GM12878 (cell line): ENCODE measurements at regions not wholly inside any gene's neighbourhood (a gene's known extent, or its start where the extent isn't known, plus 50 kb on each side); places are given as distances from the start of the nearest gene placed in this dataset.

Experiments
- ATAC-seq: fragments of 200-7000 bp; cut with Tn5 transposase; 3 replicates; pipeline ENCODE4 v1.9.1; 2020; ENCODE audit warnings: mild to moderate bottlenecking, moderate library complexity
- BruUV-seq: library from RNA; stranded (reverse); fragments of 400-500 nt; replicated peaks from 2 replicates; lab custom pipeline; 2021; lab: Mats Ljungman, UMichigan
- CTCF ChIA-PET: fragments of 300-600 bp; sonication (Branson Sonifier 250); formaldehyde crosslinking; extraction: SDS; loops from one replicate; lab custom pipeline; 2021; ENCODE audit warnings: inconsistent platforms; lab: Yijun Ruan, JAX
- POLR2A ChIA-PET: fragments of 350-600 bp; formaldehyde crosslinking; extraction: SDS; loops from one replicate; lab custom pipeline; 2021; ENCODE audit warnings: inconsistent platforms; lab: Charles Lee
- RAD21 ChIA-PET: fragments of 300-600 bp; sonication (Branson Sonifier 250); formaldehyde crosslinking; loops from one replicate; lab custom pipeline; 2023; ENCODE audit warnings: antibody characterized with exemption; ENCODE audit not compliant: unreplicated experiment; lab: Charles Lee
- SMC1A ChIA-PET: fragments of 300-600 bp; sonication (Branson Sonifier 250); formaldehyde crosslinking; loops from one replicate; lab custom pipeline; 2023; ENCODE audit not compliant: unreplicated experiment, uncharacterized antibody; lab: Charles Lee
- DNase-seq: peaks from one replicate; pipeline ENCODE4 v3.0.0-alpha.2; 2011; ENCODE audit warnings: low read depth, low spot score
- FAIRE-seq: peaks from 3 replicates; lab custom pipeline; 2011; peaks lifted over from hg19 to GRCh38; lab: Jason Lieb, UNC
- H2AFZ ChIP-seq: 2 replicates; pipeline ENCODE4 v1.6.0; 2011; ENCODE audit warnings: low read depth, low read length, control low read depth; ENCODE audit not compliant: control insufficient read depth
- H3K27ac ChIP-seq: 2 replicates; pipeline ENCODE4 v1.5.1; 2011; ENCODE audit warnings: control low read depth; ENCODE audit not compliant: control insufficient read depth, insufficient read depth
- H3K27me3 ChIP-seq, 2 experiments: replicated peaks in 1 of 2; 2 replicates each; pipeline versions ENCODE4 v1.6.0 to v1.6.1; 2011; ENCODE audit warnings: low read length in 1 of 2; ENCODE audit not compliant: control insufficient read depth in 2 of 2, insufficient read depth in 2 of 2
- H3K36me3 ChIP-seq, 2 experiments: 2 replicates each; pipeline ENCODE4 v1.5.1; 2011; ENCODE audit warnings: low read length in 1 of 2; ENCODE audit not compliant: control insufficient read depth in 2 of 2, insufficient read depth in 2 of 2
- H3K4me1 ChIP-seq: 2 replicates; pipeline ENCODE4 v1.6.1; 2011; ENCODE audit warnings: mild to moderate bottlenecking, low read length, moderate library complexity, mixed read lengths; ENCODE audit not compliant: control insufficient read depth, insufficient read depth
- H3K4me2 ChIP-seq: 2 replicates; pipeline ENCODE4 v1.6.0; 2011; ENCODE audit warnings: control low read depth; ENCODE audit not compliant: control insufficient read depth, insufficient read depth
- H3K4me3 ChIP-seq: fragments of 200-600 bp; sonication (generic); 2 replicates; pipeline ENCODE4 v1.5.1; 2016
- H3K79me2 ChIP-seq: 2 replicates; pipeline ENCODE4 v1.6.0; 2011; ENCODE audit warnings: low read length; ENCODE audit not compliant: control insufficient read depth, insufficient read depth
- H3K9ac ChIP-seq: 2 replicates; pipeline ENCODE4 v1.8.0; 2011; ENCODE audit warnings: low read length, control low read depth, mixed read lengths; ENCODE audit not compliant: control insufficient read depth, insufficient read depth
- H3K9me3 ChIP-seq: replicated peaks from 3 replicates; pipeline ENCODE4 v1.5.1; 2011; ENCODE audit warnings: mild to moderate bottlenecking, low read length; ENCODE audit not compliant: control insufficient read depth, insufficient read depth
- H4K20me1 ChIP-seq: 2 replicates; pipeline ENCODE4 v1.6.0; 2011; ENCODE audit not compliant: control insufficient read depth, insufficient read depth
- ATF7 ChIP-seq: fragments of 450-650 bp; IDR thresholded peaks from 2 replicates; pipeline ENCODE4 v1.6.1; 2016; ENCODE audit warnings: low read depth, mild to moderate bottlenecking
- GATAD2B ChIP-seq: fragments of 450-650 bp; conservative IDR thresholded peaks from 2 replicates; pipeline ENCODE4 v1.6.1; 2017; ENCODE audit warnings: low read depth, mild to moderate bottlenecking, moderate library complexity
- WGBS: methylation state at CpG from one replicate; pipeline ENCODE4 v1.1.6; 2016; ENCODE audit warnings: low lambda C conversion rate; ENCODE audit not compliant: insufficient replicate concordance, insufficient coverage; ENCODE audit errors: missing lambda C conversion rate; 5-methylcytosine and 5-hydroxymethylcytosine counted together
- in situ Hi-C: fragments of 300-500 bp; cut with MboI; formaldehyde crosslinking; loops from 9 replicates; pipeline ENCODE4 v1.14.3; 2018; ENCODE audit warnings: mixed read lengths
- intact Hi-C: fragments of 100-400 bp; cut with micrococcal nuclease; formaldehyde crosslinking; loops from one replicate; pipeline ENCODE4 v1.14.2; 2022; ENCODE audit not compliant: unreplicated experiment
- TF ChIP-seq, protein P1 (sequence below): IDR thresholded peaks from 2 replicates; pipeline ENCODE4 v1.6.1; 2012; ENCODE audit warnings: low read depth, low read length, improper control_type of control experiment
- TF ChIP-seq, protein P2 (sequence below): fragments of 450-650 bp; conservative IDR thresholded peaks from 2 replicates; pipeline ENCODE4 v1.6.1; 2017; ENCODE audit warnings: mild to moderate bottlenecking, moderate library complexity

DNA sequence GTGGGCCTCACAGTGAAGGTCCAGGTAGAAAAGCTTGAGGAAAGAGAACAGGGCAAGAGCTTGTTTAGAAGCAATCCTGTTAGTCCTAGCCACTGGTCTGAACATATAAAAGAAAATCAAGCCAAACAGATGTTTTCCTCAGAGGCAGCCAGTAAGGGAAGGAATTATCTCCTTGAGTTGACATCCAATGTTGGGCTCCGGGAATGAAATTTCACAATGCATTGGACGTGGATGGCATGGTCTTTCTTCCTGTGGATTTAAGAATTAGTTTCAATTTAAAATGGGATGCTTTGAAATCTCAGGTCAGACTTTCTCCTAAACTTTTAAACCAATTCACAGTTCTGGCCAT lies 92.1 kb downstream of the ACKR3 start:
- DNase-seq (no peak), ATAC-seq (no peak; the same call in 2 of the 3 replicates), FAIRE-seq (no peak)
- Histone ChIP-seq H3K79me2 (no peaks in the 10 kb centered on the region), H2AFZ (no peak overlapping the region), H3K4me3 (no peak overlapping the region)
- intact Hi-C loops (no loop called here), in situ Hi-C loops (no loop called here)
- POLR2A ChIA-PET = no interaction called here
- TF ChIP-seq GATAD2B (no peak), ATF7 (no peak)
- TF ChIP-seq, protein P1, sequence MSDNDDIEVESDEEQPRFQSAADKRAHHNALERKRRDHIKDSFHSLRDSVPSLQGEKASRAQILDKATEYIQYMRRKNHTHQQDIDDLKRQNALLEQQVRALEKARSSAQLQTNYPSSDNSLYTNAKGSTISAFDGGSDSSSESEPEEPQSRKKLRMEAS = no peak
- TF ChIP-seq, protein P2, sequence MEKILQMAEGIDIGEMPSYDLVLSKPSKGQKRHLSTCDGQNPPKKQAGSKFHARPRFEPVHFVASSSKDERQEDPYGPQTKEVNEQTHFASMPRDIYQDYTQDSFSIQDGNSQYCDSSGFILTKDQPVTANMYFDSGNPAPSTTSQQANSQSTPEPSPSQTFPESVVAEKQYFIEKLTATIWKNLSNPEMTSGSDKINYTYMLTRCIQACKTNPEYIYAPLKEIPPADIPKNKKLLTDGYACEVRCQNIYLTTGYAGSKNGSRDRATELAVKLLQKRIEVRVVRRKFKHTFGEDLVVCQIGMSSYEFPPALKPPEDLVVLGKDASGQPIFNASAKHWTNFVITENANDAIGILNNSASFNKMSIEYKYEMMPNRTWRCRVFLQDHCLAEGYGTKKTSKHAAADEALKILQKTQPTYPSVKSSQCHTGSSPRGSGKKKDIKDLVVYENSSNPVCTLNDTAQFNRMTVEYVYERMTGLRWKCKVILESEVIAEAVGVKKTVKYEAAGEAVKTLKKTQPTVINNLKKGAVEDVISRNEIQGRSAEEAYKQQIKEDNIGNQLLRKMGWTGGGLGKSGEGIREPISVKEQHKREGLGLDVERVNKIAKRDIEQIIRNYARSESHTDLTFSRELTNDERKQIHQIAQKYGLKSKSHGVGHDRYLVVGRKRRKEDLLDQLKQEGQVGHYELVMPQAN = no peak
- TF ChIP-seq, all 136 proteins: peak for 0
- SMC1A ChIA-PET = interaction anchor here (1.4 to 1.7 kb wide), 2 partner anchors 75 to 92 kb away, joined by 3 to 5 read pairs; partner anchors contain the start of gene ACKR3
- BruUV-seq = no TSS peak
- RAD21 ChIA-PET = no interaction called here
- Histone ChIP-seq H3K9me3 (no peaks in the 10 kb centered on the region; the same call in 2 of the 3 replicates), H3K4me1 (no peaks in the 10 kb centered on the region), H3K4me2 (no peak overlapping the region), H3K27ac (no peak overlapping the region), H3K9ac (no peak overlapping the region), H3K36me3 (no peaks in the 10 kb centered on the region), H4K20me1 (no peaks in the 10 kb centered on the region), H3K27me3 (peaks cover 0 to 3% of the 10 kb centered on the region in 2 experiments; a peak in 1 of 4 replicates)
- WGBS = 40% methylated on average over 2 of the region's 2 CpGs
- CTCF ChIA-PET = no interaction called here
